ENCODE measurements at regions not wholly inside any gene's neighbourhood (a gene's known extent, or its start where the extent isn't known, plus 50 kb on each side); places are given as distances from the start of the nearest gene placed in this dataset.

DNA sequence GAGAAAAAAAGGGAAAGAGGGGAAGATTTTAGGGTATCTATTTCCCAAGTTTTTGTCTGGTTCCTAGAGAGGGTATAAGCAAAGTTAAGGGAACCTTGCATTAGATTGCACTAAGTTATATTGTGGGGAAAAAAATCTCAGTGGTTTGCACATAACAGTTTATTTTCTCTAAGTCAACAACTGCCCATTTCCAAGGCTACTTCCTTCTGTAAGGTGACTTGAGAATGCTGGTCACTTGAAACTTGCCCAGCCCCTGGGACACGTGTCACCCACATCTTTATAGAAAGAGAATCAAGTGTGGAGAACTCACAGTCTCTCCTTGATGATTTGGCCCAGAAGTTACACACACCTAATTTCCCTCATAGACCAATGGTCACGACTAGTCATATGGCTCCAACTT, 488.6 kb upstream of the PODXL start:
- ATAC-seq (peak in 3 of 4 donors; percentile 46 to 78 (median 55)), FAIRE-seq (no peak), DNase-seq (no peak)
- Histone ChIP-seq H3K9me3 (no peaks in the 10 kb centered on the region), H3K4me3 (no peak overlapping the region), H3K36me3 (no peaks in the 10 kb centered on the region), H3K4me1 (no peaks in the 10 kb centered on the region), H3K27ac (no peak overlapping the region), H3K27me3 (peaks cover 0 to 3% (median 0%) of the 10 kb centered on the region in 4 donors)
- intact Hi-C loops (cut with DNase I), result no loop called here
- 53 to 60% methylated on average over 2 of the region's 2 CpGs for WGBS, 2 donors
- TF ChIP-seq, protein P1, sequence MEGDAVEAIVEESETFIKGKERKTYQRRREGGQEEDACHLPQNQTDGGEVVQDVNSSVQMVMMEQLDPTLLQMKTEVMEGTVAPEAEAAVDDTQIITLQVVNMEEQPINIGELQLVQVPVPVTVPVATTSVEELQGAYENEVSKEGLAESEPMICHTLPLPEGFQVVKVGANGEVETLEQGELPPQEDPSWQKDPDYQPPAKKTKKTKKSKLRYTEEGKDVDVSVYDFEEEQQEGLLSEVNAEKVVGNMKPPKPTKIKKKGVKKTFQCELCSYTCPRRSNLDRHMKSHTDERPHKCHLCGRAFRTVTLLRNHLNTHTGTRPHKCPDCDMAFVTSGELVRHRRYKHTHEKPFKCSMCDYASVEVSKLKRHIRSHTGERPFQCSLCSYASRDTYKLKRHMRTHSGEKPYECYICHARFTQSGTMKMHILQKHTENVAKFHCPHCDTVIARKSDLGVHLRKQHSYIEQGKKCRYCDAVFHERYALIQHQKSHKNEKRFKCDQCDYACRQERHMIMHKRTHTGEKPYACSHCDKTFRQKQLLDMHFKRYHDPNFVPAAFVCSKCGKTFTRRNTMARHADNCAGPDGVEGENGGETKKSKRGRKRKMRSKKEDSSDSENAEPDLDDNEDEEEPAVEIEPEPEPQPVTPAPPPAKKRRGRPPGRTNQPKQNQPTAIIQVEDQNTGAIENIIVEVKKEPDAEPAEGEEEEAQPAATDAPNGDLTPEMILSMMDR (IDR thresholded peaks at IDR 0.05), result no peak

DNA sequence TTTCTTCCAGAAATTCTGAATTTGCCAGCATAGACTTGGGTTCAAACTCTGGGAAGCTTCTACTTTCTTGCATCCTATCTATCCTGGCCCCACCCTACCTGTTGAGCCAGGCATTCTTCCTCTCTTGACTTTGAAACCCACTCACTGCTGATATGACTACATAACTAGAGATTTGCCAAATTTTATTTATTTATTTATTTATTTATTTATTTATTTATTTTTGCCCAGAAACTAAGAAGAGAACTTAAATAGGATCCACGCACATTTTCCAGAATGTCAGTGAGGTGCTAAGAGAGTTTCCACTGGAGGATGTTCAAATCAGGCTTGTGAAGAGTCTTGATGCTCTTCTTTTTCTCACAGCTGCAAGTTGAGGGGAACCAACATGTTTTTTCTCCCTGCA, 487.8 kb upstream of the PODXL start:
- intact Hi-C loops (cut with DNase I), result no loop called here
- no peaks in the 10 kb centered on the region for H3K4me1 ChIP-seq
- H3K4me3 ChIP-seq, result no peak overlapping the region
- H3K9me3 ChIP-seq, result no peaks in the 10 kb centered on the region
- FAIRE-seq, result no peak
- ATAC-seq, result no peak
- no peak for DNase-seq
- H3K36me3 ChIP-seq, result no peaks in the 10 kb centered on the region
- peaks cover 0 to 3% (median 0%) of the 10 kb centered on the region in 4 donors for H3K27me3 ChIP-seq
- WGBS, 2 donors, result 94 to 97% methylated on average over 1 of the region's 1 CpG
- no peak overlapping the region for H3K27ac ChIP-seq
- TF ChIP-seq, protein P1 (IDR thresholded peaks at IDR 0.05), result no peak

DNA sequence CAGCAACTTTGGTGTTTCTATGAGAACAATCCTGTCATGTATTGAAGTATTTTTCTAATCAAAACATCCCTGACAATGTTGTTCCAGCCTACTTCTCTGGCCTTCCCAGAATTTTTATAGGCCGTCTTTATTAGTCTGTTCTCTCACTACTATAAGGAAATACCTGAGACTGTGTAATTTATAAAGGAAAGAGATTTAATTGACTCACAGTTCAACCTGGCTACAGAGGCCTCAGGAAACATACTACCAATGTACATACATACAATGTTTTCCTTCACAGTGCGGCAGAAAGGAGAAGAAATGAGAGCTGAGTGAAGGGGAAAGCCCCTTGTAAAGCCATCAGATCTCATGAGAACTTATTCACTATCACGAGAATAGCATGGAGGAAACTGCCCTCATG, 484.7 kb upstream of the PODXL start:
- ATAC-seq, result no peak
- H3K9me3 ChIP-seq, result no peaks in the 10 kb centered on the region
- 87 to 93% methylated on average over 3 of the region's 3 CpGs for WGBS, 2 donors
- TF ChIP-seq, protein P1 (IDR thresholded peaks at IDR 0.05), result no peak
- H3K36me3 ChIP-seq, result no peaks in the 10 kb centered on the region
- no peaks in the 10 kb centered on the region for H3K4me1 ChIP-seq
- intact Hi-C loops (cut with DNase I), result no loop called here
- H3K27me3 ChIP-seq, result peaks cover 0 to 3% (median 0%) of the 10 kb centered on the region in 4 donors
- DNase-seq, result no peak
- H3K4me3 ChIP-seq, result no peak overlapping the region
- no peak for FAIRE-seq
- no peak overlapping the region for H3K27ac ChIP-seq

DNA sequence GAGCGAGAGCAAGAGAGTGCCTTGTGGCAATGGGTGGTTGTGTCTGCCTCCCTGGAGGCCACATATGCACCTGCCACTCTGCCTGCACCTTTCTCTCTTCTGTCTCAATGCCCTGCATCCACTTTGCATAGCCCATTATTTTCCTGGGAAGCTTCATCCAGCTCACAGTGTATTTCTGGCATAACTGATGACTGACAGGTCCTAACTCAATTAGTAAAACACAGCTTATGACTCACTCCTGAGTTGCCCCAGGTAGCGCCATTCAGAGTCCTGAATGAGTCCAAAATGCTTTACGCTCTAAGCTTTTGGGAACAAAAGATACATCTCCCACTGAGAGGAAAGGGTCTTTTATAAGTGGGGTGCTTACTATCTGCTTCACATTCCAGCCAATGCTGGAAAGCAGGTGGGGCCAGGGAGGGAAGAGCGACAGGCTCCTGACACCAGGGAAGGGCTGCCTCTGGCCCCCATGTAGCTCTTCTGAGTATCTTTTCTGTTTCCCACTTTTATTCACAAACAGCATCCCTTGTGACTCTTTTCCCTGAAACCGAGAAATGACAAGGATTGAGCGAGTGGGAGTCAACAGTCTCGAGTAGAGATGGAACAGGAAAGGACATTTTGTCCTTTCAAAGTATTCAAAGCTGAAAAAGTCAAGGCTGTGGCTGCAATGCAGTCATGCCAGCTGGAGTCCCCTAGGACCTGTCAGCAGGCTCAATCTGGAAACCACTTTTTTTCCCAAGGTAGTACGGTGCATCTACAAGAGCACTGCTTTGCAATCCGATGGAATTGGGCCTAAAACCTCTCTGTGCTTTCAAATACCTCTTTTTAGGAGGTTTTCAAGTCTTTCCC, 479.3 kb upstream of the PODXL start:
- no peak overlapping the region for H3K4me3 ChIP-seq
- TF ChIP-seq, protein P1 (IDR thresholded peaks at IDR 0.05), result no peak
- peaks cover 0 to 3% (median 0%) of the 10 kb centered on the region in 4 donors for H3K27me3 ChIP-seq
- no peak for FAIRE-seq
- no peak overlapping the region for H3K27ac ChIP-seq
- WGBS, 2 donors, result 77 to 82% methylated on average over 9 of the region's 9 CpGs
- no peaks in the 10 kb centered on the region for H3K36me3 ChIP-seq
- intact Hi-C loops (cut with DNase I), result no loop called here
- peaks cover 0 to 4% (median 4%) of the 10 kb centered on the region in 3 donors for H3K4me1 ChIP-seq
- ATAC-seq, result no peak
- H3K9me3 ChIP-seq, result no peaks in the 10 kb centered on the region
- DNase-seq, result no peak

Measured in pancreas (tissue), 10 donors.